ENCODE measurements at regions not wholly inside any gene's neighbourhood (a gene's known extent, or its start where the extent isn't known, plus 50 kb on each side); places are given as distances from the start of the nearest gene placed in this dataset.

DNA sequence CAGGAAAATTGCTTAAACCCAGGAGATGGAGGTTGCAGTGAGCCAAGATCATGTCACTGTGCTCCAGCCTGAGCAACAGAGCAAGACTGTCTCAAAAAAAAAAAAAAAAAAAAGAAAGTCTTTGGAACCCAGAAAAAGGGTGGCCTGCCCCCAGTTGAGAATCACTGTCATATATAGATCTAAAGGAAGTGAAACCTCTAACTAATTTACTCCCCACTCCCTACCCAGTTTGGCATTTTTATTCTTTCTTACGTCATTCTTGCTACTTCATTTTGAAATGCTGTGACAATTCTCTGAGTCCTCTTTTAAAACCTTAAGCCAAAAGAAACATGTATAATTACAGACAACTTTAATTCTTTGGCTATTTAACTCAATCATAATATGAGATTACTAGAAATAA is 254.8 kb downstream of the CDC5L start:
- DNase-seq, result no peak

DNA sequence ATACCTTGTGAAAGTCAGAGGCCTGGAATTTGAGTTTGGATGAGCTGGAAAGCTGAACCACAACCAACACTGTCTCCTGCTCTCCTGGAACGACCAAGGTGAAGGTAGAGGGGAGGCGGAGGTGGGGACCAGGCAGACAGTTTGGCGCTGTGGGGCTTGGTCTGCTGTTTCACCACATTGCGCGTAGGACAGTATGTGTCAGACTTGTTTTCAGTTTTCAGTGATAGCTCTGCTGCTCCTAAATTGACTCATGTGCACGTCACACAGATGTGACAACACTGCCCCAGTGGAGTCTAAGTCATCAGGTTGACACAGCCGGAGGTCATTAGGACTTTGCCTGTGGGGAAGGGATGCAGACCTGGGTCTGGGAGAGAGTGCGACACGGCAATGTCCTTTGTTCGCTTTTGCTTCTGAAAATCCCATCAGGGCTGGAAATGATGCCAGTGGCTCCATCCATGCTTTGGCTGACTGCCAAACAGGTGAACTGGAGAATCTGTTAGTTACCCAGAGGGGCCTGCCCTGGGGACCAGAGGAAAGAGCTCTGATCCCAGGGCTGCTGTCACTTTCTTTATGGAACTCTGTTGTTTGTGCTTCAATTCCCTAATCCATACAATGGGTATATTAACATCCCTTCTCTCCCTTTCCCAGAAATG is 255.5 kb downstream of the CDC5L start:
- no peak for DNase-seq

DNA sequence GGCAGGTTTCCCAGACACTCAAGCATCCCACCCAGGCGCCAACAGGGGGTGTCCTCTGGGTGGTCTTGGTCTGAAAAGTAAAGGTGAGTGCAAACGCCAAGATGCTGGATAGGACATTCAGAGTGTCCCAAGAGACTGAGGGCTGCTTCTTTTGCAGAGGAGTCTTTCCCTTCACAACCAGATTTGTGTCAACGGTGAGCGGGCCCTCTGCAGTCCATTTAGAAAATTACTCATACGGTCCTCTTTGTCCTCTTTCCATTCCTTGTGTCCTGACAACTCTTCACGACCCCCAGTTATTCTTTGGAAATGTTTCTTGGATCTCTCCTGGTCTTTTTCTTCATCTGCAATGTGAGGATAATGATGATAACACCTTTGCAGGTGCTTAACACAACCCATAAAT is 257.8 kb downstream of the CDC5L start:
- DNase-seq, result no peak

DNA sequence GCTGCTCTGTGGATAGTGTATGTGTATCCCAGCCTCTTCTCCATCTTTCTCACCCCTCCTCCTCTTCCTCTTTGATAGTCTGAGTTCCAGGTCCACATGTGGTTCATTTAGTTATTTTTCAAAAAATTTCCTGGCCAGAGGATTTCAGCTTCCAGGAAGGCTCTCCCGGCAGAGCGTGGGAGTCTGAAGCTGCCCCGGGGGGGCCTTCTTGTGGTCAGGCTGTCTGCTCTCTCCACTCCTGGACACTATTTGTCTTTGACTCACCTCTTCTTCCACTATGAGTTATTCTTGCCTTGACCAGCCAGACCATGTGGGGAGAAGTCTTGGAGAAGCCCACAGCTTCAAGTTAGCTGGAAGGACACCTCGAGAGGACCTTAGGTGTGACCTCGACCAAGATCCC is 258.8 kb downstream of the CDC5L start:
- DNase-seq, result peak; percentile 59

- DNase-seq, result peak; percentile 62
These were observed 262.0 kb downstream of the CDC5L start for GRCh38 chr6:44649365-44650025.

GRCh38 chr6:44650495-44650894 is 263.0 kb downstream of the CDC5L start:
- no peak for DNase-seq

DNA sequence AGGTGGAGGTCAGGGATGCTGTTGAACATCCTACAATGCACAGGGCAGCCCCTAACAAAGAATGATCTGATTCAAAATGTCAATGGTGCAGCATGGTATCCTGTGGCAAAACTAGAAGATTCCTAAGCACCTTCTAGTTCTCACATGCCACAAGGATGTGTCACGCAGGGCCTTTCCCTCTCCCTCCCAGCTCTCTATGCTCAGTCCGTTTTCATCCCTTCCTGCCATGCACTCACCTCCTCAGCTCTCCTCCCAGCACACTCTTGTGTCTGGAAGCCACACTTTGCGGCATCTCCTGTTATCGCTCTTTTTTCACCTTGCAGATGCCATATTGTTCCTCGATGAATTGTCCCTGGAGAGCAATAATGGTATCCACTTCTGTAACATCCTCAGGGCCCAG is 263.4 kb downstream of the CDC5L start:
- DNase-seq, result peak; percentile 67

DNA sequence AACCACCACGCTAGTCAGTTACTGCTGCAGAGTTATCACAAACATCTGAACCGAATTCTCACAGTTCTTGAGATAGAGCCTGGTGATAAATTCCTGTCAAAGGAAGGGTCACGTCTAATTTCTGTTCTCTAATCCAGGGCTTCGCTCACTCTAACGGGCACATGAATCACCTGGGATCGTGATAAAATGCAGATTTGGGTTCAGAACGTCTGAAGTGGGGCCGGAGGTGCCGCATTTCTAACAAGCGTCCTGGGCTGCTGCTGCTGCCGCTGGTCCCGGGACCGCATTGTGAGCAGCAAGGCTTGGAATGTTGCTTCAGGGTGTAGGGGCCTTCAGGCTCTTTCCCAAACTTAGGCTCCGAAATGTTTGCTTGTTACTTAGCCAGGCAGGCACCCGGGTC is 264.1 kb downstream of the CDC5L start:
- DNase-seq, result no peak

- DNase-seq, result peak; percentile 54
These were observed 265.0 kb downstream of the CDC5L start for GRCh38 chr6:44652547-44652946.

- DNase-seq, result no peak
These were observed 265.6 kb downstream of the CDC5L start for GRCh38 chr6:44653091-44653490.

- DNase-seq, result peak; percentile 73
These were observed 266.3 kb downstream of the CDC5L start for GRCh38 chr6:44653761-44654218.

DNA sequence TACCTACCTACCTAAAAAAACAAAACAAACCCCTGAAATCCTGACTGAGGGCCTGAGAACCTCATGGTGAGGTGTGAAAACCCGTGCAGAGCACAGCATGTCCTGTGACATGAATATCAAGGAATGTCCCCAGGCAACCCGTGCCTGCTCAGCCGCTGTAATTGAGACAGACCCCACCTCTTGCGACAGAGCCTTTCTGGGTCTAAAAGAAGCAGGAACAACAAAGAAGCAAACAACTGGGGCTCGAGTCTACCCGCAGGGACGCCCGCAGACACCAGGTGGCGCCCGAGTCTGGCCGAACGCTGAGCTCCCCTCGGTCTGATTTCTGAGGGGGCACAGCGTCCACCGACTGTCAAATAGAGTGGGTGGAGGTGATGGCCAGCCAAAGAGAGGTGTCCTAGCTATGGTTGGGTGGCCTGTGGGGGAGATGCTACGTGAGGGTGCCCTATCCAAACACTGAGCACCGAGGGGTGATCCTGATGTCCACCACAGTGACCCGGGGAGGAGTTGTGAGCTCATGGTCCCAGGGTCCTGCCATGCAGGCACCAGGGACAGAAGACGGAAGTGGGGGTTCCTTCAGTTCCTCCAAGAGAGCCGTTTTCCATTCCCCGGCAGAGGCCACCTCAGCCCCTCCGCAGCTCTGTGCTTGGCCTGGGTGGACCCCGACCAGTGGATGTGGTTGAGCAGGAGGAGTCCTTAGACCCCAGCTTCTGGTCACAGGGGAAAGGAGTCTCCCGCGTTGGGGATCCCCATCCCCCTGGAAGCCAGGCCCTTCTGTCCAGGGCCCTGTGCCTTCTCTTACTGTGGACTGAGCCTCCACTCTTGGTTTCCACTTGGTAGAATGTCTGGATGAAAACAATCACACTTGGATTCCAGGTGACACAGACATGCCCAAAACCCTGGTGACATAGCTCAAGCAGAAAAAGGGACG is 268.2 kb downstream of the CDC5L start:
- DNase-seq, result peak; percentile 71

DNA sequence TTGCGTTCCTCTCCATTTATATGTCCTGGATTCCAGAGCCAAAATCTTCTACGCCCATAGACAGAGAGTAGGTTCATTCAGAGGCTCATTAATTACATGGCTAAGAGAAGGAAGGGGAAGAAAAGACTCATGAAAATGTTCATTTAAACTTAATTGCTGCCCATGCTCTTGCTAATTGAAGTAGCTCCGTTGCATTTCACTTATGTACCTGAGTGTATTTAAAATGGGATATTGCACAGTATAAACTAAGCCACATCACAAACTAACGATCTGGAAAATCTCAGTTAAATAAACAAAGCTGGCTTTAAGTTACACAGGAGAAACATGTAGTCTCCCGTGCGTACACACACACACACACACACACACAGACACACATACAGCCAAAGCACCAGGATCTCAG is 269.2 kb downstream of the CDC5L start:
- no peak for DNase-seq

DNA sequence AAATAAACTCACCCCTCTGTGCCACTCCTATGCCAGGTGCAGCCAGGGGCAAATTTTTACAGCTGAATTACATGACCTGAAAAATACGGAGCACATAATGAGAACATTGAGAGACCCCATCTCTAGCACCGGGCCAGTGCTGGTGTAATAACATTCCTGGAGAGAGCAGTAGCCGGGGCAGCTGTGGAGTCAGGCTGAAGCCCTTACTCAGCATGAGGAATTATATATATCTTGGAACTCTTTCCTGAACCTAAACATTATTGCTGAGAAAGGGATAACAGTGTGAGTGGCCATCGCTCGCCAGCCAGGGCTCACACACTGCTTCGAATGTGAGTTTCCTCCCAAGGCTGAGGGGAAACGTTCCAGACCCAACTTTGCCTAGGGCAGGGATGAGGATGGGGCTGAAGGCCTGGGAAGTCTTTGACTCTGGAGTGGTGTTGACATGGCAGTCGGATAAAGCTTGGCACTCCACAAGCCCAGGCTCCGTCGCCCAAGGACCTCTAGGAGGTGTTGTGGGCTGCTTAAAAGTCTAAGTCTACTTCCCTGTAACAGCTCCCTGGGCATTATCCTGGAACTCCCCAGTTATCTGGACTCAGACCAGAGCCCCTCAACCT is 269.8 kb downstream of the CDC5L start:
- DNase-seq, result no peak

GRCh38 chr6:44658571-44658970 is 271.1 kb downstream of the CDC5L start:
- no peak for DNase-seq

DNA sequence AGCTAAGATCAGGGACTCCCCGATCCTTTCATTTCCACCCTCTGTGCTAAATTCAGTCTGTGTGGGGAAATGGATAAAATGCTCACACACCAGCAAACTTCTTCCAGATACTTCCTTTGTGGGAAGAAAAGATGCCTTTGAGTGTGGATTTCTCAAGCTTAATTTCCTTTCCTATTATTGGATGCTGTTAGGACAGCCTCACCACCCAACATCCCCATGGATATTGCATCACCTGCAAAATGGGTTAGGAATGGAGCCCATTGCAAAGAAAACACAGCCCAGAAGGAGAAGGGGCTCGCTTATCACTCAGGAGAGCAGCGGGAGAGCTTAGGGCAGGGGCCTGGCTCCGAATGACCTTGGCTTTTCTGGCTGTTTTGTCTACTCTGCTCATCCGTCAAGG is 272.2 kb downstream of the CDC5L start:
- DNase-seq, result peak; percentile 62

DNA sequence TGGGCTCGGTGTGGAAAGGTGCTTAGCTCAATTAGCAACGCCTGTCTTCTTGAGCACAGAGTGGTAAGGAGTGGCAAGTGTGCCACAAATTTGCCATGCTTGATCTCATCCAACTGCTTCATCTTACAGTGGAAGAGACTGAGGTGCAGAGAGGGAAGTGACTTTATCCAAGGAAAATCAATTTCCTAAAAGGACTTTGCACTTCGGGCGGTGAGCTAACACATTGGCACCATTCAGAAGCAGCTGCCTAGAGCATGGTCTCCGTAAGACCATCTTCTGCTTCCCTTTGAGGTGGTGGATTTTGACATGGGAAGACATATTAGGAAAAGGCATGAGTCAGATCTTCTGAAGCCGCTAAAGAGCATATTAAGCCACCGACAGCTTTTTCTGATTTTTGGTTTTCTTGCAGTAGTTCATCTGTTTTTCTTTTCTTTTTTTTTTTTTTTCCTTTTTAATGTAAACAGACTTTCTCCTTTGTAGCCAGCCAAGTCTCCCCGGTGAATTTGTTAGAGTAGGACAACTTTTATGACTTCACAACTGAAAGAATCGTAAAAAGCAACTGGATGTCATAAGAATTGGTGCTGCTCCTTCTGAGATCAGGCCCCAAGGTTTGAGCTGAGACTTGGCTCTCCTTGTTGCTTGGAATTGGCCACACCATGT is 273.2 kb downstream of the CDC5L start:
- DNase-seq, result peak; percentile 91

- peak; percentile 88 for DNase-seq
These were observed 273.9 kb downstream of the CDC5L start for GRCh38 chr6:44661221-44662008.

GRCh38 chr6:44662461-44663121 is 275.1 kb downstream of the CDC5L start:
- peak; percentile 83 for DNase-seq

DNA sequence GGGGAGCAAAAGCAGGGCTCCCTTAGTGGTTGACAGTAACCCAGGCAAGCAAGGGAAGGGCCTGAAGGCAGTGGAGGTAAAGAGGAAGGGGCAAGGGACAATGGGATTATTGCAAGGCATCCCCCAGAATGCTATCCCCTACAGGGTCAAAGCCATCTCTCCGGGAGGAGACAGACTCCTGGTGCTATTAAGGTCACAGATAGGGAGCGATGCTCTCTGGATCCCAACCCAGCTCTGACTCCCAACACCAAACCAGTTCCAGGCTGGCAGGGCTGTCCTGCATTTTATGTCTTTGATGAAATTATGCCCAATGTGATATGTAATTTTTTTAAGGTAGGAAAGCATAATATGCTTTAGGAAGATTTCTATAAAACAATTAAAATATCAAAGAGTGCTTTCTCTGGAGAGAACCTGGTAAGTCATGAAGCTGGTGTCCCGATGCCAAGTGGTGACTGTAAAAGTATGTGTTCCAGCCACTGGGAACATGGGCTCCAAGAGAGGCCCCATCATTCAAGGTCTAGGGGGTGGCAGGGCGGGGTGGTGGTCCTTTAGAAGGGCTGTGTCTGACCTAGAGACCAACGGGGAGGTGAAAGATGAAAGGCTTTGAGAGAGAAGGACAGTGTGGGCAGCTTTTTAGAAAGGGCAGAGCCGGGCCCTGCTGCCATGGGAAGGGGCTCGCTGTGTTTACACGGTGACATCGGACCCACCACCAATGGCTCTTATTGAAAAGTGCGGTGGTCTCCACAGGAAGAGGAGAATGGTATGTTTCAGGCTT is 276.5 kb downstream of the CDC5L start:
- DNase-seq, result no peak
